ENCODE measurements at regions not wholly inside any gene's neighbourhood (a gene's known extent, or its start where the extent isn't known, plus 50 kb on each side); places are given as distances from the start of the nearest gene placed in this dataset.

GRCh38 chr2:235201756-235202155 lies 249.9 kb downstream of the SH3BP4 start:
- no peaks in the 10 kb centered on the region for H3K9me3 ChIP-seq
- FAIRE-seq (no peak), ATAC-seq (no peak), DNase-seq (ENCODE audit: low read depth in 1 of 2, low spot score in 1 of 2) (no peak)
- ChIA-PET CTCF (interaction anchor here (1.0 kb wide), 1 partner anchor 10 kb away, joined by 4 read pairs; no protein-coding TSS in a partner anchor), POLR2A (no interaction called here)
- H3K4me1 ChIP-seq = no peaks in the 10 kb centered on the region
- no peak overlapping the region for H3K4me3 ChIP-seq
- no peak overlapping the region; a peak in 1 of 6 replicates for H3K27ac ChIP-seq
- 91% methylated on average over 12 of the region's 12 CpGs for WGBS (ENCODE audit: missing lambda C conversion rate)
- TF ChIP-seq NFE2L2 (conservative IDR thresholded peaks at IDR 0.05; ENCODE audit: low read length) (no peak), GATA3 (IDR thresholded peaks at IDR 0.05; ENCODE audit: borderline replicate concordance) (no peak)
- H3K4me2 ChIP-seq = no peak overlapping the region

GRCh38 chr2:235204948-235205347 lies 253.1 kb downstream of the SH3BP4 start:
- Histone ChIP-seq H3K9me3 (no peaks in the 10 kb centered on the region), H3K27ac (no peak overlapping the region), H3K4me1 (no peaks in the 10 kb centered on the region), H3K4me2 (no peak overlapping the region), H3K4me3 (no peak overlapping the region)
- ATAC-seq (no peak), FAIRE-seq (no peak), DNase-seq (ENCODE audit: low read depth in 1 of 2, low spot score in 1 of 2) (no peak)
- ChIA-PET CTCF (interaction anchor here (1.0 to 1.5 kb wide), 3 partner anchors 10 to 541 kb away, joined by 3 to 5 read pairs (median 3); no protein-coding TSS in a partner anchor), POLR2A (no interaction called here)
- WGBS (ENCODE audit: missing lambda C conversion rate) = 66% methylated on average over 5 of the region's 5 CpGs
- TF ChIP-seq ZNF302 (CRISPR knock-in tag; IDR thresholded peaks at IDR 0.05) (no peak), PBX3 (IDR thresholded peaks at IDR 0.05) (no peak), RCOR1 (IDR thresholded peaks at IDR 0.05; ENCODE audit: low read depth, low read length) (no peak), HMGXB4 (CRISPR knock-in tag; IDR thresholded peaks at IDR 0.05; ENCODE audit: borderline replicate concordance) (no peak), RARB (CRISPR knock-in tag; IDR thresholded peaks at IDR 0.05) (no peak), MAX (IDR thresholded peaks at IDR 0.05) (no peak), FOSB (CRISPR knock-in tag; IDR thresholded peaks at IDR 0.05) (no peak), TP53 (CRISPR knock-in tag; IDR thresholded peaks at IDR 0.05) (no peak), EHF (CRISPR knock-in tag; IDR thresholded peaks at IDR 0.05) (no peak), HDAC2 (IDR thresholded peaks at IDR 0.05) (no peak), SREBF2 (IDR thresholded peaks at IDR 0.05) (no peak), JUNB (IDR thresholded peaks at IDR 0.05) (no peak)

GRCh38 chr2:235206399-235206798 lies 254.6 kb downstream of the SH3BP4 start:
- TF ChIP-seq MAFK (IDR thresholded peaks at IDR 0.05; ENCODE audit: partially characterized antibody) (no peak), POLR2AphosphoS2 (conservative IDR thresholded peaks at IDR 0.05; ENCODE audit: low read length) (no peak), JUN (IDR thresholded peaks at IDR 0.05) (no peak), FOSB (CRISPR knock-in tag; IDR thresholded peaks at IDR 0.05) (no peak), KDM1A (IDR thresholded peaks at IDR 0.05; ENCODE audit: low read depth) (no peak), ZNF302 (CRISPR knock-in tag; IDR thresholded peaks at IDR 0.05) (no peak), HMGXB4 (CRISPR knock-in tag; IDR thresholded peaks at IDR 0.05; ENCODE audit: borderline replicate concordance) (no peak), TP53 (CRISPR knock-in tag; IDR thresholded peaks at IDR 0.05) (no peak), ATOH8 (CRISPR knock-in tag; IDR thresholded peaks at IDR 0.05; ENCODE audit: low read depth) (no peak), FOSL2 (IDR thresholded peaks at IDR 0.05) (no peak), FOSL2 (CRISPR knock-in tag; IDR thresholded peaks at IDR 0.05) (no peak), BCL3 (IDR thresholded peaks at IDR 0.05) (no peak), RAD21 (conservative IDR thresholded peaks at IDR 0.05 in 1 of 2, IDR thresholded peaks at IDR 0.05 in 1 of 2) (no peak), KDM5A (IDR thresholded peaks at IDR 0.05) (no peak), CBX8 (IDR thresholded peaks at IDR 0.05) (no peak)
- FAIRE-seq = no peak
- Histone ChIP-seq H3K9me3 (no peaks in the 10 kb centered on the region), H3K4me1 (no peaks in the 10 kb centered on the region), H3K27ac (no peak overlapping the region), H3K4me3 (no peak overlapping the region), H3K4me2 (no peak overlapping the region)
- WGBS (ENCODE audit: missing lambda C conversion rate) = 52% methylated on average over 10 of the region's 10 CpGs
- ChIA-PET CTCF (interaction anchor here (0.6 to 0.7 kb wide), 2 partner anchors 8 to 160 kb away, joined by 3 to 4 read pairs; no protein-coding TSS in a partner anchor), POLR2A (no interaction called here)
- DNase-seq (ENCODE audit: low read depth in 1 of 2, low spot score in 1 of 2) = no peak
- ATAC-seq = no peak
